HK-2 (cell line): ENCODE measurements at regions not wholly inside any gene's neighbourhood (a gene's known extent, or its start where the extent isn't known, plus 50 kb on each side); places are given as distances from the start of the nearest gene placed in this dataset.
"Not testable (repeated sequence)": the region's sequence is repeated elsewhere in the genome, so short reads cannot be mapped to it uniquely, and the experiment has no call there.

Experiments used
- DNase-seq: peaks from one replicate; pipeline ENCODE4 v3.0.0-alpha.2; 2018; ENCODE audit not compliant: unreplicated experiment

DNA sequence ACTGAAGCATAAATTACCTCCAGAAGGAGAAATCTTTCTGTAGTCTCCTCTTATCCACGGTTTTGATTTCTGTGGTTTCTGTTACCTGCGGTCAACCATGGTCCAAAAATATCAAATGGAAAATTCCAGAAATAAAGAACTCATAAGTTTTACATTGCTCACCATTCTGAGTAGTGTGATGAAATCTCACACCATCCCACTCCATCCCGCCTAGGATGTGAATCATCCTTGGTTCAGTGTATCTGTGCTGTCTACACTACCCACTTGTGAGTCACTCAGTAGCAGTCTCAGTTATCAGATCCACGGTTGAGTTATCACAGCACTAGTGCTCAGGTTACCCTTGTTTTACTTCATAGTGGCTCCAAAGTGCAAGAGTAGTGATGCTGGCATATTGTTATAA lies 371.2 kb downstream of the NFIB start:
- DNase-seq = peak; percentile 57

DNA sequence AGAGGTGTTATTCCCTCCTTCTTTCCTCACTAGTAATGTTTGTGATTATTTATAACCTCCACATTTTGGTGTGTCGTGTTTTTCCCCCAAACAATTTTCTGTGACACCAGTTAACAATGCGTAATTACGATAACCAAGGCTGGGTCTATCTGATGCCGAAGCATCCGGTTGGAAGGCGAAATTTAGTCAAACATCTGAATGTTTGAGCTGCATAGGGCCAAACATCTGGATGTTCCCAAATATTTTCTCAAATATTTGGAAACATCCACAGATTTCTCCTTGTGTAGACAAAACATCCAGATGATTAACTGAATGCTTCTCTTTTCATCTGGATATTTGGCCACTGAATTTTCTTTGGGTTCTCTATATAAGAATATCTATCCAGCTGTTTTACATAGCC lies 371.7 kb downstream of the NFIB start:
- DNase-seq = no peak

DNA sequence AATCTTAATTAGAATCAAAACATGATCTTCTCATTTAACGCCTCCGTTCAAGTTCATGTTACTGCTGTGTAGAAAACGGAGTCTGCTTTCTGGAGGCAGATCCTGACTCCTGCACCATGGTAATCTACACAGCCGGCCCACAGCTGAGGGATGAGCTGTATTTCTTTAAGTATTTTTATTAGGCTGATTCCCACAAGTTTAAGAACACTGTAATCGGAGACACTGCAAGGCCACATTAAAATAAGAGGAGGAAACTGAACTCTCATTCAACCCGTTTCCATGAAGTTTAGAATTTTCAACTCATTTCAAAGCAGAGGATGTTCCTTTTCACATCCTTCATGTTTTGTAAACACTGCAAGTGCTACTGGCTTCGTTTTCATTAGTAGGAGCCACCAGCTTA lies 372.2 kb downstream of the NFIB start:
- no peak for DNase-seq

DNA sequence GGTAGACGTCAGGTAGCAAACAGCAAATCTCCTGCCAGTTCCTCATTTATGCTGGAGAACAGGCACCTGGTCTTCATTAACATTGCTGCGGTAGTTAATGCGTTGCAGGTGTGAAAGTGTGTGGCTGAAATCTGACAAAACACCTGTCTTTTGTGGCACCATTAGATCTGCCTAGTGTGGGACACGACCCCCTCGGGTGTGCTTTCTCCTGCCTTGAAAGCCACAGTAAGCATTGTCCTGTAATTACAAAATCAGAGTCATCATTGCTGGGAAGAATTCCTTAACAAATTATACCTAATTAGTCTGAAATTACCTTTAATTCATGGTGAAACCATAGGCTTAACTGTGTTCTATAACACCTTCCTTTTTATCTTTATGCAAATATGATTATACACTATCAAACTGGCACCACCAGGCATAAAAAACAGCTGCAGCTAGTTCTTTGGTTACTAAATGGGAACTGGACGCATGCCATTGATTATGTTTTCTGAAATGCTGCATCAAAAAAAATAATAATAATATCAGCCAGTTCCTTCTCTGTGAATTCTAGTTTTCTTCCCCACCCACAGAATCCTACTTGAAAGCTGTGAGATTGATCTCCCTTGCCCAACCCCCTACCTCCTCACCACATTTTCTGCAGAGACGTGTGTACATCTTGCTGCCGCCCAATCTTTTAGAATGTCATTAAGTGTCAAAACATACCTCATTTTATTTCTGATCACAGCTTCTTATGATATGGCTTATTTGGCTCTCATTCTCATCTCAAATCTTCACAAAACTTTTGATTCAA lies 374.0 kb downstream of the NFIB start:
- DNase-seq = no peak

DNA sequence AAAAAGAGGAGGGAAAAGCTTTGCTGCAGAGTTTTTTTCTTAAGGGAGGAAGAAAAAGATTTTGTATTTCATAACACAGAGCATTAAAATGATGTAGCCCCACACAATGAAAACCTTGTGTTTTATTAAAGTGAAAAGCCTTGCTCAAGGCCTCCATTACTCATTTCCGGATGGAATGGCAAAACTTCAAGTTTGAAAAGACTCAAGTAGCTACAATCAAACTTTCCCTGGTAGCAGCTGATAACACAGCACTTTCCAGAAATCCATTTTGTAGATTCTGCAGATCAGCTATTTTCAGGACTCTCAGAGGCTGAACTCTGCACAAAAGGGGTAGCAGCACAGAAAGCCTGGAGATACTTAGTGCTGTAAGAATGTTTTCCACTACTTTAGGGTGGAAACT lies 374.8 kb downstream of the NFIB start:
- DNase-seq = no peak

DNA sequence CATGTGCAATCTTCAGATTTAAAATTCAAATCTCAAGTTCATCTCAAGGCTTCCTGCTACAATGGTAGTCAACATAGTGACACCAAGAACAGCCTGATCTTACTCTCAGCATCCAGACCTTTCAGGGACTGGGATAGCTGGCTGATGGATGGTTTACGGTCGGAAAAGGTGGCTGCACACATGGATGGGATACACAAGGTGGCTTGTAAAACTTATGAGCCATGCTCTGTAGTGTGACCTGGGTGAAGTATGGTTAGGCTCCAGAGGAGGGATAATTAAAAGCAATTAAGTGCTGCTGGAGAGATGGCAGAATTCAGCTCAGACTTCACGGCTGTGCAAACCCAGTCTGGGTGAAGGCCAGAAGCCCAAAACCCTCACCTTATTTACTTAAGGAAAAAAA lies 379.5 kb downstream of the NFIB start:
- DNase-seq = no peak

DNA sequence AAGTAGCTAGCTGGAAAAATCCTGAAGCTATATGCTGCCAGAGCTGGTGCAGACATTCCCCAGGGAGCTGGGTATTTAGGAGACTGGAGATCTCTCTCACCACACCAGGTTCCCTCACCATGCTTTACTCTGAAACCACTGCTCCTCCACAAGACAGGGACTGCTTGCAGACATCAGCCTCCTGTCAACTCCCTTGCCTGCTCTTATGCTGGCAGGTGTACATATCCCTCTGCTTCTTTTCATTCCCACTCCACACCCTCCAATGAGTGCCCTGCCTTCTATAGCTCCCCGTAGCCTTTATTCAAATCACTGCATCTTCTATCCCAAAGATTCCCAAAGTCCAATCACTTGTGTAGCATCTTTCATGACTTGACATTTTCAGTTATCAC lies 380.7 kb downstream of the NFIB start:
- DNase-seq = no peak

DNA sequence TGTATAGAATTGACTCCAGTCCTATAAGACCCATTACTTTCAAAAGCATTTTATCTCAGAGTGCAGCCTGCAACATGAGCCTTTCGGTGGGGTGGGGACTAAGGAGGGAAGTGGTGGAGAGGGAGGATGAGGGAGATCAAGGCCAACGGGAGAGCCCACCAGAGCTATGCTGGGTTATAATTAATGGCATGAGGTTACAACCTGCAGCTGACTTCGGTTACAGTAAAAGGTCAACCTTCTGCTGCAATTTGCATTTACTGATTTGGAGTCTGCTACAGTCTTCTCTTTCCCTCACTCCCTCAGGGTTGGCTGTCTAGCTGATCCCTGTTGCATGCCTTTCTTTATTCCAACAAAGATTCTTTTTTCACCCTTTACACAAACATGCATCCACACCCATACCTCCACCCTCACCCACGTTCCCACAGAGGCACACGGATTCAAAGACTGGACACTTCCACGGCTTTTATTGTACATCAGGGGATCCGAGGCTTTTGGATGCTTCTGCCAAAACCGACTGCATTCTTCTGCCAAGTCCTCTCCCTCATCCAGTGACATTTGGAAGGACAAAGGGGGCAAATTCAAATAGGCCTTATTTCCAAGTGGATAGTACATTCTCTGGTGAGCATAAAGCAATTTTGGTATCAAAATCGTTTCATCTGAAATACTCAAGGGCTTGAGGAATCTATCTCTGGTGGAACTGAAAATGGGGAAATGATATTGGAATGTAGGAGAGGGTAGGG lies 381.2 kb downstream of the NFIB start:
- DNase-seq = no peak

DNA sequence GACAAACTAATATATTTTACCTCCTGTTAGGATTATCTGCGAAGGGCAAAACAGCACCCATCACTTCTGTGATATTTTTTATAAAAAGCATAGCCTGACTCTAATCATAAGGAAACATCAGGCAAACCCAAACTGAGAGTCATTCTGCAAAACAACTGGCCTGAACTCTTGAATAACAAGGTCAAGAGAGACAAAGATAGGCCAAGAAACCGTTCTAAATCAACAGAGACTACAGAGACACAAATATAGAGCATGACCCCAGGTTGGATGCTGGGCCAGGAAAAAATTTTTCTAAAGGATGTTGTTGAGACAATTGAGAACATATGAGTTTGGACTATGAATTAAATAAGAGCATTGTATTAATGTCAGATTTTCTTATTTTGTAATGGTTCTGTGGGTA lies 384.9 kb downstream of the NFIB start:
- no peak for DNase-seq

DNA sequence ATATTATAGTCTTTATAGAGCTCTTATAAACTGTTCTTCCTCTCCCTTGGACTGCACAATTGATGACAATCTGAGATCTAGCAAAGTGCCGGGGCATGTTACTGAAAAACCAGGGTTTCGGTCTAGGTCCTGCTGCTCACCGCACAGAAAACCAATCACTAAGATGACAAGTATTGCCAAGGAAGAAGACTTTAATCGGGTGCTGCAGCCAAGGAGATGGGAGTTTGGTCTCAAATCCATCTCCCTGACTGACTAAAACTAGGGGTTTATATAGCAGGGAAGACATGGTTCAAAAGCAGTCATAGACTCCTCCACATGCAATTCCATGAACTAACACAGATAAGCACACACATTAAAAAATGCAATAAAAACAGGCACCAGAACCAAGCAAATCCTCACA lies 390.6 kb downstream of the NFIB start:
- DNase-seq = no peak

DNA sequence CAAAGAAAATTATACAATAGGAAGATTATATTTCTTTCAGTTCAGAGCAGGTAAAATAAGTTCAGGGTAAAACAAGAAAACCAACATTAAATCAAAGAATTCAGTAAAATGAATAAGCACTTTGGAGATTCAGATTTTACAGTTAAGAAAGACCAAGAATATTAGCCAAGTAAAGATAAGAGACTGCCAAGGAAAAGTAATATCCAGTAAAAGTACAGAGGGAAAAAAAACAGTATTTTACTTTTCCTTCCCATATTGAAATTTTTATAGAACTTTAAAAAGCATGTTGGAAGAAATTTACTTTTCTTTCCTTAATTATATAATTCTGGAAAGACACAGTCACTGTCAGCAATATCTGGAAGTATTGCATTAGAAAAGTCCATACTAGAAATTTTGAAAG lies 393.4 kb downstream of the NFIB start:
- DNase-seq = no peak

DNA sequence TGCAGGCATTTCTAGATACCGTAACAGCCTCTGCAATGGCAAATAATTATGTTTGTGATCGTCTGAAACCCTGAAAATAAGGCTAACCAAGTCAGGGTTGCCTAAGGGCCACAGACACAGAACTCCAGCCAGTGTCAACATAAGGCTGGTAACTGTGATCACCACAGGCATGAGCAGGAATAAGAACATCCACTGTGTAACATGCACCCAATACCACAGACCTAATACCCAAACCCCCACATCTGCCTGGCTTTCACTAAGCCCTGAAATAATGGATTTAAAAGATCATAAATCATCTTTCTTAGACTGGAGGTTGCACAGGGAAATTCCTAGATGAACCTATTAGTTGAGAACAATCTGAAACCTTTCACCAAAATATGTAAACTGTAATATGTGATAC lies 394.5 kb downstream of the NFIB start:
- no peak for DNase-seq

DNA sequence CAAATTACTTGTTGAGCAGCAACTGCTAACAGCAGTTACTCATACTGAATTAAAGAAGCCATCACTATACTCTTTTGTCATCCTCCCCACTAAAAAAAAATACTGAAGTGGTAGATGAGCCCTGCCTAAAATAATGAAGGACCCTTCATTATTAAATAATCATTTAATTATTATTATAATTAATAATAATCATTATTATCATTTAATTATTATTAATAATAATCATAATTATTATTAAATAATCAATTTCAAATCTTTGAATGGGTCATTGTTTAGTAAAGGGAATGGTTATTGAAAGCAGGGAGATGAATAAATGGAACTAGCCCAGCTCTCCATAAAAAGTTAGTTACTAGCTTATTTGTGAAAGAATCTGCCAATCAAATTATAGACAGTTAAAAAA lies 396.4 kb downstream of the NFIB start:
- no peak for DNase-seq

DNA sequence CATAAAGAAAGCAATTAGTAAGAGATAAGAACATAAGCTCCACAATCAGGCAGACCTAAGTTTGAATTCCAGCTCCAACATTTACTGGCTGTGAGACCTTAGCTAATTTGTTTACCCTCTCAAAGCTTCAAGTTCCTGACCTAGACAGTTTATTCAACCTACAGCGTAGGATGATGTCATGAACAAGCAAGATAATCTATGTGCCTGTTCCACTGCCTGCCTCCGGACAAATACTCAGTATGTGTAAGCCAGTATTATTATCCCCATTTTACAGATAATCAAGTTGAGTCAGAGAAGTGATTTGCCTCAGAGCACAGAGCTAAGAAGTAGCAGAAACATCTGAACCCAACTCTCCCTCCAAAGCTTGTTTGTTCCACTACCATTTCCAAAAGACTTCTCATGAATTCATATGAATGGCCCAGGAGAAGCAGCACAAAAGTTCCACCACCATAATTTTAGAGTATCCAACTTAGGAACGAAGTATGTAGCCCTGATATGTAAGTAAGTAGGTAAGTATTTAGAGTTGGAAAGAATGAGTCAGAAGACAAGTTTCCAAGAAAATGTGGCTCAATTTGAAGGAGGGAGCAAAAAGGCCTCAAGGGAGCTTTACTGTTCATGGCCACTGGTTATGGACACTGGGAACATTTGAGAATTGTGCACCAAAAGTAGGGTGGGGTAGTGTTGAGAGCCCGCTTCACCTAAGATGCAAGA lies 398.2 kb downstream of the NFIB start:
- DNase-seq = no peak

DNA sequence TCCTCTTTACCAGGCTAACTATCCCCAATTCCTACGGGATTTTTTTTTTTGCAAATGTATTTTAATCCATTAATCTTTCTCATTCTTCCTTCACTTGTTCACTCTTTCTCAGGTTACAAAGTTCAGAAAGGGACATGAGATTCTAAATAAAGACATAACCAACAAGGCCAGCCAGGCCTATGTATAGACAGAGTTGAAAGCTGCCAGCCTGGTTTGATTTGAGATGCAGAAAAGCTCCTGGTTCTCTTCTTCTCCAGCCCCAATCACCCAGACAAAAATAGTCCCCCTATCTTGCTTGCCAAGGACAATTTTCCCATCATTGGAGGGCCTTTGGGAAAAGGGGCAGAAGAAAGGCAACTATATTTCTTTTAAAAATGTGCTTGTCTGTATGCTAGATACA lies 398.8 kb downstream of the NFIB start:
- no peak for DNase-seq

DNA sequence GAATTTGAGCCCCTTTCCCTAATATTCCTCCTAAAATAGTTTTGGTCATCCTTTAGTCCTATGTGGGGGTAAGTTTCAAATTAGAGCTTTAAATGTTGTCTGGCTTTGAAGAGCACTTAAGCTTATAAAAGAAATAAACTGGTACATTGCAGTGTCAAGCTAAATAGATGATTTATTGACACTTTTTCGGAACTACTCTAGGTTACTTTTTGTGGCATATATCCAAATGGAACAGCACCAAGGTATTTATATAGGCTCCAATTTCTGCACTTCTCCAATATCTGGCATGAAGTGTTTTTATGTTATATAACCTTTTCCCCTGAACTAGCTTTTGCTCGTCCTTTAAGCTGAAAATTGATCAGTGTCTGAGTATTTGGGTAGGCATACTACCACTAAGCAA lies 402.5 kb downstream of the NFIB start:
- DNase-seq = no peak

DNA sequence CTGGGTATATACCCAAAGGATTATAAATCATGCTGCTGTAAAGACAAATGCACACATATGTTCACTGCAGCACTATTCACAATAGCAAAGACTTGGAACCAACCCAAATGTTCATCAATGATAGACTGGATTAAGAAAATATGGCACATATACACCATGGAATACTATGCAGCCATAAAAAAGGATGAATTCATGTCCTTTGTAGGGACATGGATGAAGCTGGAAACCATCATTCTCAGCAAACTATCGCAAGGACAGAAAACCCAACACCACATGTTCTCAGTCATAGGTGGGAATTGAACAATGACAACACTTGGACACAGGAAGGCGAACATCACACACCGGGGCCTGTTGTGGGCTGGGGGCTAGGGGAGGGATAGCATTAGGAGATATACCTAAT lies 406.1 kb downstream of the NFIB start:
- DNase-seq = not testable (repeated sequence)

DNA sequence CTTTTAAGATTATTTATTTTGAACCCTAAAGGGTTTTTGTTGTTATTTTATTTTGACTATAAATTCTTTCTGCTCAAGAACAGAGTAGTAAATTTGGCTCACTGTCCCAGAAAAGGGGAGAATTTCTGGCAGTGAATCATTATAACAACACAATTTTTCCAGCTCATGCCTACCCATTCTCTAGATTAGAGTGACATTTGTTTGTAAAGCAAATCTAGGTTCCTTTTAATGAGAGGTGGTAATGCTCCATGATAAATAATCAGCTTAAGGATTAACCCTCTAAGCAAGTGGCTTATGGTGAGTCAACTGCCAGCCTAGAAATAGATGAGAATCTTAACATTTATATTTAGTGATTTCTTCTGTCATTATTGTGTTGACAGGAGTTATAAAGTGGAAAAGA lies 409.2 kb downstream of the NFIB start:
- DNase-seq = no peak

DNA sequence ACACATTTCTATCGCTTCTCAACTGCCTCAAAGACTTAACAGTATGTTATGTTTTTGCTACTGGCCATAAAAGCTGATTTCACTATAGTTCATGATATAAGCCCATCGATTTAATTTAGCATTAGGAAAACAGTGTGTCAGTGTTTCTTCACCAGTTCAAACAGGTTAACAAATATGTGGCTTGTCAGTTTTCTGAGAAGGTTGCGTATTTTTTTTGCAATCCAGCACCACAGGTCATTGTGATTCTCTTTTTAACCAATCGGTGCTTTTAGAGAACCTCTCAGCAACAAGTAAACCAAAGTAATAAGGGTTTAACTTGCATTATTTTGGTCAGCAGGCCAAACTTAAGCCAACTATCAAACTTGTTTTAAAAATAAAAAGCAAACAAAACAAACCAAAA lies 409.6 kb downstream of the NFIB start:
- no peak for DNase-seq

DNA sequence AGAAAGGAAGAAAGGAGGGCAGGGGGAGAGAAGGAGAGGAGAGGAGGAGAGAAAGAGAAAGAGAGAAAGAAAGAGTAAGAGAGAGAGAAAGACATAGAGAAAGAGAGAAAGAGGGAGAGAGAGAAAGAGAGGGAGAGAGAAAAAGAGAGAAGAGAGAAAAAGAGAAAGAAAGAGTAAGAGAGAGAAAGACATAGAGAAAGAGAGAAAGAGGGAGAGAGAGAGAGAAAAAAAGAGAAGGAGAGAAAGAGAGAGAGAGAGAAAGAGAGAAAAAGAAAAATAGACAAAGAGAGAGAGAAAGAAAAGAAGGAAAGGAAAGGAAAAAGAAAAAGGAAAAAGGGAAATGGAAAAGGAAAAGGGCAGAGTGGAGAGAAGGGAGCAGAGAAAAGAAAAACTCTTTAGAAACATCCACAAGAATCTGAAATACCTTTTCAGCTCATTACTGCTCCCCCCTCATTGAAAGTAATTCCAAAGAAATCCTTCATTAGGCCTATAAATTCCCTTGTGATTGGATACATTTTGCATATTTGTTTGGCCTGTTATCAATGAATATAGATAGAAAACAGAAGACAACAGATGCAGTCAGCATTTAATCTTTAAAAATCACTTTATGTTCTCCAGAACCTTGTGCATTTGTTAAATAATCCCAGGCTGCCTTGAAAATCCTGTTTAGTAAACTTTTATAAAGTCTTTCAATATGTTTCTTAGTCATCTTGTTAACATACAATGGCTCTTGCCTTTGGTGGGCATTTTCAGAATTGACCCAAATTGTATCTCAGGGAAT lies 411.5 kb downstream of the NFIB start:
- no peak for DNase-seq

DNA sequence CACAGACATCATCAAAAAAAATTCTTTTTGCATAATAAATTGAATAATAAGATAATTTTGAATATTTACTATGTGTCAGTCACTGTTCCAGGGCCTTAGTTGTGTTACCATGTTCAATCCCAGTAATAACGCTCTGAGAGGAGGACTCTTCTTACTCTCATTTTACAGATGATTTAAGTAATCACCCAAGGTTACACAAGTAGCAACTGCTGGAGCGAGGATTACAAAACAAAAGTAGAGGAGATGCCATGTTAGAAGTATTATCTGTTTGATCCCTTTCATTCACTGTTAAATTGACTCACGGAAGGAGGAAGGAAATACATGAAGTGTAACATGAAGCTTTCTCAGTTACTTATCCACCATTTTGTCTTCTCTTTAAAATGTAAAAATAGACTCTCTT lies 412.8 kb downstream of the NFIB start:
- DNase-seq = no peak

DNA sequence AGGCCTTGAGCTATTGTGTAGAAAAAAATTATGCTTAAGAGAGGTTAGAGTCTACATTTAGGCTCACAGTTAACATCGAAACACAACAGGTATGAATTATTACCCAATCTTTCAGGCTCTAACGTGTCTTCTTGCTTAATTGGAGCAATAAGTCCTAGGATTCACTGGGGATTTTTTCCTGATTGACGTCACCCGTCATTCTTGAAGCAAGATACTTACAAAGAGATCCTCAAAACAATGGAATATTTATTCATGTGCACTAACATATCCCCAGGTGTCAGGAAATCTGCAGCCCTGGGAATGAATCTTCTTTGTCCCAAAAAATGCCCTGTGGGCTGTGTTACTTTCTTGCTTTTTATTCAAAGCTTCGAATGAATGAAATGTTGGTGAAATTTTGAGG lies 413.5 kb downstream of the NFIB start:
- no peak for DNase-seq
